ENCODE measurements at regions not wholly inside any gene's neighbourhood (a gene's known extent, or its start where the extent isn't known, plus 50 kb on each side); places are given as distances from the start of the nearest gene placed in this dataset.

DNA sequence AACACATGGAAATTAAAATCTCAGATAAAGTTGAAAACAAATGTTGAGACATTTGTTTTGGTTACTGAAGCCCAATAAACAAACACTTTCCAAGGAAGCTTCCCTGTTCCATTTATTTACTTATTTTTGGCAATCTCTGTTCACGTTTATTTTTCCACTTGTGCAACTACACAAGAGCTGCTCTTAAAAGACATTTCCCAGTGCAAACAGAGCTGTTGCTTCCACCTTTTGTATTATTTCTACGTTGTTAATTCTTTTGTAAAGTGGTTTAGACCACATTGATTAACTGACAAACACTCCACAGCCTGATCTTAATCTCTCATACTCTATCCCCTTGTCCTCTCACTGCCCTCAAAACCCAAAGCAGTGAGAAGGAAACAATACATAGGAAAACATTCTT, 757.6 kb downstream of the LIG4 start:
- DNase-seq = no peak

DNA sequence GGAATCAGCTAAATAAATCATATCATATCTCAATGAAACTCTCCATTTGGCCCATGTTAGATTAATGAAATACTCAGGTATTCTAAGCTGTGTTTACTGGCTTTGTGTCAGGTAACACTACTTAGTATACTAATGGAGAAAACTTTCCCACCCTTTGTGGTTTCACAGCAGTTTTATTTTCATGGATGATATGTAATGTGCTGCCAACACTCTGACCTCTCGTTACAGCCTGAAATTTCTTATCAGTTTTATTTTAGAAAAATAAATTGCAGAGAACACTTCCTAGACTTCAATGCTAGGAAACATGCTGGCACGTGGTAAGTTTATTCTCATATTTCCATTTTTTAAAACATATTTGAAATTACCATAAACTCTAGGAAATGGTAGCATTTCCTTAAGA, 758.9 kb downstream of the LIG4 start:
- DNase-seq = no peak

DNA sequence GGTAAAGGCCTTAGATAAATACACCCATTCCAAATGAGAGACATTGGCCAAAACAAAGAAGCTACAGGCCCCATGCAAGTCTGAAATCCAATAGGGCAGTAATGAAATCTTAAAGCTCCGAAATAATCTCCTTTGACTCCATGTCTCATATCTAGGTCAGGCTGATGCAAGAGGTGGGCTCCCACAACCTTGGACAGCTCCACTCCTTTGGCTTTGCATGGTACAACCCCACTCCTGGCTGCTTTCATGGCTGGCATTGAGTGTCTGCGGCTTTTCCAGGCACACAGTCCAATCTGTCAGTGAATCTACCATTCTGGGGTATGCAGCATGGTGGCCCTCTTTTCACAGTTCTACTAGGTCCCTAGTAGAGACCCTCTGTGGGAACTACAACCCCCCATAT, 762.5 kb downstream of the LIG4 start:
- no peak for DNase-seq

DNA sequence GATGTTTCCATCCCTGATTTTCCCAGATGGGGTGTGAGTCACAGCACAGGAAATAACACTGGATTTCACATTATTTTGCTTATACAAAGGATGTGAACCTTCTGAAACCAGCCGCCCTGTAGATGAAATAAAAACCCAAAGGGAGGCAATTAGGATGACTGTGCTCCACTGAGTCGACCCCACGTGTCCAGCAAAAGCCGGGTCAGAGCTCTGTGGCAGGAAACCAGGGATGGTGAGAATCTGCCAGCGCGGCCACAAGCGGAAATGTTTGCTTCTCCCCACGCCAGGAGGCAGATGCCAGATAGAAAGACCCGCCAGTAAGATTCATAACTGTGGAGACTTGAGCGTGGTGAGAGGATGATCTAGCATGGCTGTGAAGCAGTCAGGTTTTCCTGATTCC, 764.4 kb downstream of the LIG4 start:
- no peak for DNase-seq

DNA sequence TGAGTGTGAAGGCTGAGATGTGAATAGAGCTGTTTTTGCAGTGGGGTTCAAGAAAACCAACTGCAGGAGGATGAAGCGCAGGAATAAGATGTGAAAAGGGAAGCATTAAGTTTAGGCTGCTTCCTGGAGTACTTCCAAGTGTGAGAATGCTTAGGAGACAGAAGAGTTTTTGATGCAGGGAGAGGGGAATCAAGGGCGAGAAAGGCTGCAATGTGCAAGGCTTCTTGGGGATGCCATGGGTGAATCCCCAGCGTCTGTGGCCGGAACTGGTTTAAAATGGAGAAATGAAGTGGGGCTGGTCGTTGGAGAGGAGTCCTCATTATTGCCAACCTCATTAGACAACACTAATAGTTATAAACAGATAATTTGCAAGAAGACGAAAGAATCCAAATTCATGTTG, 764.9 kb downstream of the LIG4 start:
- DNase-seq = no peak

DNA sequence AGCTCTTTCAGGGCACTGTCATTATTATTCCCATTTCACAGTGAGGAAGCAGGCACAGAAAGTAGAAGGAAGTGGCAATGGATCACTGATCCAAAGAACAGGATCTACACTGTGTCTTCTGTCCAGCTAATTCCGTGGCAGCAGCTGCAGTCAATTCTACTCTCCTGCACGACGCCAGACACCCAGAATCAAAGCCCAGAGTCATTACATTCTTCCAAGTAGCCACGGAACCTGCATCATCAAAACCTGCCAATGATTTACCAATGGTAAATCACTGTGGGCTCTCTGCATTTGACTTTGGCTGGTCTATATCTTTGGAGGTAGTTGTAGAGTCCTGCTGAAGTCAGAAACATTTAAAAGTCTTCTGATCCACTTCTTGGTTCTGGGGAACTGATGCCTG, 767.7 kb downstream of the LIG4 start:
- DNase-seq = no peak

DNA sequence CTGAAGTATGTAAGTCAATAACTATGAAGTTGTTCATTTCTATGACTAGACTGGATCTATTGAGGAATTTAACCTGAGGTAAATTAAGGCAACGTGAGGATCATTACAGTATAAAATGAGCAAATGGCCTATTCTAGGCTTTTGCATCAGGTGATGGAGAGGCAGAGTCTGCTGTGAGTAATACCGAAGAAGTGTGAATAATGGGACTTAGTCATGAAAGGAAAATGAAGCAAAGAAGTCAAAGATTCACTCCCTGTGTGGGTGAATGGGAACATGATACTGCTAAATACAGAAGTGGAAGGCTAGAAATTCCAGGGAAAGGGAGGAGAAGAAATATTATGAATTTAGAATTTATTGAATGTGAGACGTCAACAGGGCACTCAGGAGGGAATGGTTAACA, 774.1 kb downstream of the LIG4 start:
- no peak for DNase-seq

DNA sequence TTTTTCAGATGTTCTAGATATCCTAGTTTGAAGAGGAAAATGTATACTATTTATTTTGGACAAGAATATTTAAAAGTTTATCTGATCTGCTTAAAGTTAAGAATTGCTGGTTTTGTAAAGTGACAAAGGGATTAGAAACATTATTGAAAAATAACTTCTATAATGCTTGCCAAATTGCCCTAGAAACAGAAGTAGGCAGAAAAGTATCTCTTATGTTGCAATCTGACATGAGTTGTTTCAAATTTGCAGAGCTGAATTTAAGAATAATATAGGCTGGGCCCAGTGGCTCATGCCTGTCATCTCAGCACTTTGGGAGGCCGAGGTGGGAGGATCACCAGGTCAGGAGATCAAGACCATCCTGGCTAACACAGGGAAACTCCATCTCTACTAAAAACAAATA, 777.1 kb downstream of the LIG4 start:
- no peak for DNase-seq

DNA sequence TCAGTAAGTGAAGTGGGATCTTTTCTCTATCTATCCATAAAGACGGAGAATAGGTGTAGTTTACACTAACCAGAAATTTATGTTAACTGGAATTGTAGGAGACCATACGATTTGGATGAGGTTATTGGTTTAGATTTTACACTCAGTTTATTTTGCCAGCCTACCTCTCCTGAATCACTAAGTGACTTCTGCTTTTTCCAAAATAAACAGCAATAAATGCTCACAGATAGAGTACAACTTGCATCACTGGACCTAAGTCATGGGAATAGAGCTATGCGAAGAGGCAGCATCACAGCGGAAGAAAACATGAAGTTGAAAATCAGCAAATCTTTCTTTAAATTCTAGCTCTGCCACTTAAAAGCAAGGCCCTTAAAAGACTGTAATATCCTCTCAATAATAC, 781.0 kb downstream of the LIG4 start:
- no peak for DNase-seq

DNA sequence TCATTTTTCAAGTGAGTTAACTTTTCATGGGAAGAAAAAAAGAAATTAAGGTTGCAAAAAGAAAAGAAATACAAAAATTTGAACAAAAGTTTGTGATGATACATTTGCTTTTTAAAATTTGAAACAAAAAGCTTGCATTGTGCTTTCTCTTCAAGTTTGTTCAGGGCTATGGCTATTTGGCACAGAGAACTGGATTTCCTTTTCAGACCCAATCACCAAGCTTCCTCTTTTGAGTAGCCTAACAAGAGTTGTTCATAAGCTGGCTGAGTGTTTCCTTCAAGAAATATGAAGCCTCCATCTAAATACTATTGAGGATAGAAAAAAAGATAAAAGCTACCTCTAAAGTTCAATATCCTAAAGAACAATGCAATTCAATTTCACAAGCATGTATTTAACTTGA, 787.8 kb downstream of the LIG4 start:
- no peak for DNase-seq

DNA sequence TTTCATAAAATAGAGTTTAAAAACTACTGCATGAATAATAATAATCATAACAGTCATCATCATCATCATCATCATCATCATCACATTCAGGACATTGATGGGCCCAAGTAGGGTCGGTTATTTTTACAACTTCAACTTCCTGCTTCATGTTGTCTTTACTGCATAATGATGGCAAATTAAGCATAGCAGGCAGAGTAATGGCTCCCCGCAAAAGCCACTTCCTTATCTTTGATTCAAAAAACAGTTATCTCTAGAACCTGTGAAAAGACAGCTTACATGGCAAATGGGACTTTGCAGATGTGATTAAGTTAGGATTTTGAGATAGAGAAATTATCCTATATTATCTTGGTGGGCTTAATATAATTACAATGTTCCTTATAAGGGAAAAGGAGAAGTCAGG, 792.9 kb downstream of the LIG4 start:
- DNase-seq = no peak

DNA sequence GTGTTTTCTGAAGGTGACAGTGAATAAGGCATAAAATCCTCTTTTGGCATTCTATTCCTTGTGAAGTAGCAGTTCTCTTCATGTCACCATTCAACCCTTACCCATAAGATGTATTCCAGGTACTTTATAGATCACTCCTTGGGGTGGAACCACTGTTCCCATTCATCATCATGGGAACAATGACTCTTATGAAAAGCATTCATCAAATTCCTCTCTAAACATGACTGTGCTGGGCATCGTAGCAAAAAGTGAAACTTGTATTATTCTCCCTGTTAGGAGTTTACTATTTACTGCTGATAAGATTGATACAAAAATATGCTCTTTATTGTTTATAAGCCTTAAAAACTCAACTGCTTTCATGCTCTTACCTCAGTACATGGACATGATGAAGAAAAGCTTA, 793.4 kb downstream of the LIG4 start:
- DNase-seq = no peak

DNA sequence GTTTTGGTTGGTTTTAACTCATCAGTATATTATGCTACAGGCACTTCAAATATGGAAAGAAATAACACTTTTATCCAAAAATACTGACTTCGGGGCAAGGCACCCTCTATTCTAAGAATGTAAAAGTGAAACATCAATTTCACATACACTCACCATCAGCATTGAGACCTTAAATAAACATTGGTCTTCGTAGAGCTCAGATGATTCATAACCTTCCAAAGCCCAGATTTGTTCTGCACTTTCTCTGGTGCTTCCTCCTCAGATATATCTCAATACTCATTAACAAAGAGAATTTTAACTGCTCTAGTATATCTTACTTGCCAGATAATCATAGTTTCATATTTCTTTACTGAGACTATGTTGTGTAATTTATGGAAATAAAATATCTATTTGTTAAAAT, 794.3 kb downstream of the LIG4 start:
- DNase-seq = no peak

DNA sequence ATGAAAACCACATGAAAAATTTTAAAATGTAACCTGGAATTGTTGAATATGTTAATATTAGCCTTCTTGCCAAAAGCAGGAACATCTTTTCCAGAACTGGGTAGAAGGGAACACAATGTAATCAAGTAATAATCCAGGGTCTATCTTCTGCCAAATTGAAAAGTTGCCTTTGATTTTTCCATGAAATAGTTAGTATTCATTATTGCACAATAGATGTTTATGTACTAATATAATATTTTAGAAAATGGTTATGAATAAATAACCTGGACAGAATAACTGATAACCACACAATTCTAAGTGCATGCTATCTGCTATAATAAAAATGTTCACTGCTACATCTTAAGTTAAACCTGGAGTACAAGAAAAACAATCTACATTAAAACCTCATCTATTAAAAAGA, 802.3 kb downstream of the LIG4 start:
- DNase-seq = no peak

DNA sequence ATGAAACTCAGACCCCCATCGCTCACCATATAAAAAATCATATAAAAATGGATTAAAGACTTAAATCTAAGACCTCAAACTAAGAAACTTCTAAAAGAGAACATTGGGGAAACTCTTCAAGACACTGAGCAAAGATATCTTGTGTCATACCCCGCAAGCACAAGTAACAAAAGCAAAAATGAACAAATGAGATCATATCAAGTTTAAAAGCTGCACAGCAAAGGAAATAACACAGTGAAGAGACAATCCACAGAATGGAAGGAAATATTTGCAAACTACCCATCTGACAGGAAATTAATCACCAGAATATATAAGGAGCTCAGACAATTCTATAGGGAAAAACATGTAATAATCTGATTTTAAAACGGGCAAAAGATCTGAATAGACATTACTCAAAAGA, 808.3 kb downstream of the LIG4 start:
- DNase-seq = no peak

DNA sequence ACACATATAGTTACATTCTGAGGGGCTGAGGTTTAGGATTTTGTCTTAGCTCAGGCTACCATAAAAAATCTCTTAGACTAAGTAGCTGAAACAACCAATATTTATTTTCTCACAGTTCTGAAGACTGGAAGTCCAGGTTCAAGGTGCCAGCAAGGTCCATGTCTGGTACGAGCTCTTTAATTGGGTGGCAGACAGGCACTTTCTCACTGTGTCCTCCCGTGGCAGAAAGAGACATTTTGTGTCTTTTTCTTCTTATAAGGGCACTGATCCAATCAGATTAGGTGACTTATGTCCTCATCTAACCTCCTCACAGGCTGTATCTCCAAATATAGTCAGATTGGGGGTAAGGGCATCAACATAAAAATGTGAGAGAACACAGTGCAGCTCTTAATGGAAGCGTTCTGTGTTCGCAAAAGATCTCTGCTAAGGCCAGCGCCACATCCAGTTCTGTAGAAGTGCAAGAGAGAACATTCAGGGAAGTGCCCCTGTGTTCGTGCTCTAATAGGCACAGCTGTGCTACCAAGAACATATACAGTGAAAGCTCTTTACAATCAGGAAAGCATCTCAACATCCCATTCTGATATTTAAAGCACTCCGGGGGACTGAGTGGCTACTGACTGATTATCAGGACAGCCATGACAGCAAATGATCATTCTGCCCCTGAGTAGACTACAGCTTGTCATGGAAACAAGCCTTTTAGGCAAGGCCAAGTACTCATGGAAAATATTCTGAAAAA, 819.2 kb downstream of the LIG4 start:
- no peak for DNase-seq

DNA sequence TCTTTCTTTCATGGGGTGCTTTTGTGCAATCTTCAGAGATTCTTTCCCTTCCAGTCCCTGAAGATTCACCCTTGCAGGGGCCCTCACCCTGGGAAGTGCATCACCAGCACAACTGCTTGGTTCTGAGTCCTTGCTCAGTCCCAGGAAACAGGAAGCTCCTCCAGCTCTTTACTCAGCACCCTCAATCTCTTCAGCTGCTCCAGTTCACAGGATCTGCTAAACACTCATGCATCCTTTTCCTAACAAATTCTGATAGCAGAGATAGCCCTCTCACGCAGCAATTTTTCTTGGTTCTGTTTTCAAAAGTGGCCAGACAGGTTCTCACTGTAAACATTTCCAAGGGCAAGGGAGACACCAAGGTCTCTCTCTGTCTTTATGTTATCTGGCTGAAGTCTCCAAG, 823.1 kb downstream of the LIG4 start:
- no peak for DNase-seq

DNA sequence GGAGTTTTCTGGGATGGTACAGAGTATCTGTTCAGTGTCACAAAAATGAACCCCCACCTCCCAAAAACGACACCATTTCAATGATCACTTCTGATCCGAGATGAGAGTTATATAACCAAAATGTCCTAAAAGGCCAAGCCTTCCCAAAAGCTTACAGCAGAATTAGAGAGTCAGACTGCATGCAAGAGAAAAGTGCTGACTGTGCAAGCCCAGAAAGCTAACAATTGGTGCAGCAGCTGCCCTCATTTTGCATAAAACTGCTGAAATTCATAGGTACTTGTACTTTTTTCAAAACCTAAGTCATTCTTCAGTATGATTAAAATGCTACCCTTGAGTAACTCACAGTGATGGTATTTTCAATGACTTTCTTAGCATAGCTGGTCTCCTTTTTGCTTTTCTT, 819.6 kb upstream of the ARGLU1 start:
- DNase-seq = no peak

DNA sequence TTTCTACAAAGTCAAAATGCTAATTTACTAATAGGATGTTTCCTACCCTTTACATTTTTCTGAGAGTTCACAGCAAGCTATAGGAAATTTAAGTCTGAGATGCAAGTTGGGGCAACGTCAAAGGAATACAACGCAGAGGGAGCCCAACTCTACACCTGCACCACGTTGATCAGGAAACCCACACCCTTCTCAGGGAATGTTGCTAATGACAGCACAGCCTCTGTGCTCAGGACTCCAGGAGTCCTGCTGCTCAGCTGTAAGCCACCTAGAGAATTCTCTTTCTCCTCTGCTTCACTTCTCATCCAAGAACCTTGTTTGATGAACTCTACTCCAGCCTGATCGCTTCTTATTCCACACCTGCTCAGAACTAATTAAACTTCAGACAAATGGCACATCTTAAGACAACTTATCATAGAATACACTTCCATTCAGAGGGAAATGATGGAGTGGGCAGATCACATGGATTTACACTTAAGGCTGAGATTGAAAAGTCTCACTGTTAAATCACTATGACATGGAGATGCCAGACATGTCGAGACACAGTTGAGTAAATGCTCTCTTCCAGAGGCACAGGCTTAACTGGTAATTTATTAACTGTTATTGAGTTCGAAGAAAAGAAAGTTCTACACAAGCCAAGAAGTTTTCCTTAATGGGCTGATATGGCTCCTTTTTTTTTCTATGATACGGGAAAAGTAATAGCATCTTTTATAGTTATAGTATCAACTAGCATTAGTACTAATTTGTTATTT, 811.6 kb upstream of the ARGLU1 start:
- no peak for DNase-seq

DNA sequence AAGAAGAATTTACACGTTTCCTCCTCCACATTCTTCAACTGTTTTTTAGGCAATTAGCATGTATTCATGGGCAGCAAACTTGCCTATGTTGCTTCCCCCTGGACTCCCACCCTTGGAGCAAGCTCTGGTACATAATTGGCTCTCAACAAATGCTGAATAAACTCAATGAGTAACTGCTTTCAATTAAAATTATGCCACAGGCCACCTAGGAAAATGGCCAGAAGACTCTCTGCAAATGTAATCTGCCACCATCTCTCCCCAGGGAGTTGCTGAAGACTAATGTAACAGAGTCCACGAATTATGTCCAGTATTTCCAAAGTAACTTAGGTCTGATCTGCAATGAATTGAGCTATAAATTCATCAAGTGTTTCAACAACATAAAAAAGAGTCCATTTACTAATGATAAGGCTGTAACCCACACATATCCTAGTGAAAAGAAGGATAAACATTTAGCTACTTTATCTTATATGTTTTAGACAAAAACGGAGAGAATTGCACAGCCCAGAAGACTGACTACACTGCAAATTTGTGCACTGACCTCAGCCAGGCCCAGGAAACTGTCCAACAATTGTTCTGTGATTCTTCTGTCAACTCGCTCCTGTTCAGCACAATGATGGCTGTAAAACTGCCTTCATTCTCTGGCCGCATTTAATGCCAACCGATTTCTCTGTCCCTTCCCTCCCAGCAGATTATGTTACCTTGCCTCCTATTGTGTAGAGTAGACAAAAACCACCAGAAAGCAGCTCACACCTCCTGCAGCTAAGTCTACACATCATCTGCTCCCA, 808.6 kb upstream of the ARGLU1 start:
- DNase-seq = no peak

DNA sequence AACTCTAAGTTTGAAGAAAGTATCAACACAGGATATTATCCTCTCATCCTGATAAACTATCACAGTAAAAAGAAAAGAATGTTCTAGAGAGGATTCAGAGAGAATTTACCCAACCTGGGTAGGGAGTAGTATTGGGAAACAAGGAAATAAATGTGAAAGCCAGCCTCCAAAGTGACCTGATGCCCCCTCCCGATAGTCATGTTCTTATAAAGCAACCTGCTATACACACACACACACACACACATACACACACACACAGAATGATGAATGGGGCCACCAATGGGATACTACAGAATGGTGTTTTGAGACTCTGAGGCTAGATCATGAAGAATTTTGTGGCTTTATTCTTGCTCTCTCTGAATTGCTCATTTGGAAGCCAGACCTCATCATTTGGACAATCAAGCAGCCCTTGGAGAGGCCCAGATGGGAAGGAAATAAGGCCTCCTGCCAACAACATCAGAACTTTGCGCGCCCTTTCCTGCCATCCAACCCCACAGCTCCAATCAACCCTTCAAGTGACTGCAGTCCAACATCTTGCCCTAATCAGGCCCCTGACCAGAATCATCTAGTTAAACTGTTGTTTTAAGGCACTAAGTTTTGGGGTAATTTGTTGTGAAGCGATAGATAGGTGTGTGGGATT, 807.9 kb upstream of the ARGLU1 start:
- DNase-seq = no peak

DNA sequence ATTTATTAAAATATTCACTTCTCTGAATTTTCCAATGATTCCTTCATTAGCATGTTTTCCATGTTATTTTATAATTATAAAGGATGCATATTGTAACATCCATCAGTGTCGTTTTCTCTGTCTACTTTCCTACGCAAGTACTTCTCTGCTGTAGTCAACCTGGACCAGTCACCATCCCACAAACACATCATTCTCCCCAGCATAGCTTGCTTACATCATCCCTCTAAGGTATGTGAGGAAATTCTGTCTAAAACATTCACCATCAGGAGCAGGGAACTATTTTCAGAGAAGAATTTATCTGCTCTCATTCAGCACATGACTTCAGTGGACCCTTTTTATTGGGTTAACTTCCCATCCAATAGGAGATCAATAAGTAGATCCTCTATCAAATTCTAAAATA, 806.1 kb upstream of the ARGLU1 start:
- no peak for DNase-seq

DNA sequence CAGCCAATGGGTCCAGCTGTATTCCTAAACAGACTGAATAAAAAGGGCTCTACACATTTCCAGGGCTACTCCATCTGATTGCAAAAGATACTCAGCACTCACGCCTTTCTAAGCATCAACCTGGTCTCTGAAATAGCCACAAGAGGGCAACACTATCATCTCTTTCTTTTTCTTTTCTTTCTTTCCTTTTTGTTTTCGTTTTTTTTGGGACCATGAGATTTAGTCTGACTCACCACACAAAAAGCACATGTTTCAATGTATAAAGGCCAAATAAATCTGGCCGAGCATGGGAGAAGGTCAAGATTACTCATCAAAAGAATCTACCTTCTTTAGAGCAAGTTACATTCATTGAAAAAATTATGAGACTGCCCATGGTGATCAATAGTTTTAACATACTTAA, 805.6 kb upstream of the ARGLU1 start:
- no peak for DNase-seq

Measured in activated T-cell treated with anti-CD3 and anti-CD28 coated beads for 4 hours (primary cell).